DMS114 treated with DMSO at 0.1 percent for 48 hours (cell line): ENCODE measurements at regions not wholly inside any gene's neighbourhood (a gene's known extent, or its start where the extent isn't known, plus 50 kb on each side); places are given as distances from the start of the nearest gene placed in this dataset.
"Not testable (repeated sequence)": the region's sequence is repeated elsewhere in the genome, so short reads cannot be mapped to it uniquely, and the experiment has no call there.

Source experiments
- DNase-seq: peaks from one replicate; lab custom pipeline; 2025; ENCODE audit not compliant: unreplicated experiment; lab: John Stamatoyannopoulos, UW

DNA sequence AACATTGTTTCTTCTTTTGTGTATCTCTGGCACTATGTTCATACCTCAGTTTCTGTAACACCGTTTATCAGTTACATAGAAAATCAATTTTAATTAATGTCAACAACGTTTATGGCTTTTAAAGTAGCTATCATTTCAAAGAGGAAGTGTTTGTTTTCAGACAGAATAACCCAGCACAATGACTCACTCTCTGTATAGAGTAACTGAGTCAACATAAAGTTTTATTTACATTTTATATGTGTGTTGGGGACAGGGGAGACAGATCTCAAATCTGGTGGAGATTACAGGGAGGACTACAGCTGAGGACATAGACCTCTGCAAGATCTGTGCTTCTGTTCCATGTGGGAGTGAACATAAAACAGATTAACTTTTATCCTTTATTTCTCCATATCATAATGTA, 2590.1 kb downstream of the PCDH9 start:
- no peak for DNase-seq

DNA sequence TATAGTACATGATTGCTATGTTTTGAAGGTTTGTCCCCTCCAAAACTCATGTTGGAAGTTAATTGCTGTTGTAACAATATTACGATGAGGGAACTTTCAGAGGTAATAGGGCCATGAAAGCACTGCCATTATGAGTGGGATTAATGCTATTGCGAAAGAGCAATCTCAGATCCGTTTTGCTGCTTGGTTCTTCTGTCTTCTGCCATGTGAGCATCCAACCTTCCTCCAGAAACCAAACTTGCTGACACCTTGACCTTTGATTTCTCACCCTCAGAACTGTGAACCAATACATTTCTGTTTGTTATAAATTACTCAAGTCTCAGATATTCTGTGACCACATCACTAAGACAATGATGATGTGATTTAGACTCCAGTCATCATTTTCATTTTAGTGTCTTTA, 2590.9 kb downstream of the PCDH9 start:
- no peak for DNase-seq

DNA sequence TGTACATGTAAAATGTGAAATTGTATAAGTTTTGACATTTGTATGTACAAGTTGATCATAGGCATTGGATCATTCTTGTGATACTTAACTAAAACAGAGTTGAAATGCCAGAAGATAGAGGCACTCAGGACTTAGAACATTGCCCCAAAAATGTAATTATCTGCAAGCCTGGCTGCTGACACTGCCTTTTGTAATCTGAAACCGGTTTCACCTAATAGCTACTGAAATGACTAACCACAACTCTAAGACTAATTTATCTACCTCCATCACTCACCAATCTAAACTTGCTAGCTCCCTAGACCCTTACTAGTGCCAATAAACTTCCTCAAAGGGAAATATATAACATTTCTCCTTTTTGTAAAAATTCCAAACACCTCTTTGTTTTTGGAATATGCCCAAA, 2596.2 kb downstream of the PCDH9 start:
- no peak for DNase-seq

DNA sequence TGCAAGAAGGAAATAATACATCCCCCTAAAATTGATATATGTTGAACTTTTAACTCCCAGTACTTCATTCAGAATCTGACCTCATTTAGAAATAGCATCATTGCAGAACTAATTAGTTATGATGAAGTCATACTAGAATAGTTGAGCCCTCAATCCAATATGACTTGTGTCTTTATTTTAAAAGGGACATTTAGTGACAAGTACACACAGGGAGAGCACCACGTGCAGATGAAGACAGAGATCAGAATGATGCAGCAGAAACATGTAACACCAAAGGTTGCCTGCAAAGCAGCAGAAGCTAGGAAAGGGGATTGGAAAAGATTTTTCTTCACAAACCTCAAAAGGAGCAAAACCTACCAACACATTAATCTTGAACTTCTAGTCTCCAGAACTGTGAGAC, 2602.5 kb downstream of the PCDH9 start:
- no peak for DNase-seq

DNA sequence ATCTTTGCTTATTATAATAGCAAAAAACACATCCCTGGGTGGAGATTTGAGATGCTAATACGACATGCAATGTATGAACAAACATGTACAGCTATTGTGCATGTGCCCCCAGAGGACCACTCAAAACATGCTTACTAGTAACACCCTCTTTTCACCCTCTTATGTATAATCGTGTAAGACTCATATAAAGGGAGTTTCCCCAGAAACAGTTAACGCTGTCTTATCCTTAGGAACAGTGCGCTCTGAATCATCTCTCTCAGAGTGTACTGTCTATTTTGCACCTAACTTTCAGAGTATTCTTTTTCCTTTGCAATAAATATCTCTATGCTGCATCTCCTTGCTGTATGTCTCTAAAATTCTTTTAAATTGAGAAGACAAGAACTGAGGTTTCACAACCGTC, 2604.0 kb downstream of the PCDH9 start:
- no peak for DNase-seq

DNA sequence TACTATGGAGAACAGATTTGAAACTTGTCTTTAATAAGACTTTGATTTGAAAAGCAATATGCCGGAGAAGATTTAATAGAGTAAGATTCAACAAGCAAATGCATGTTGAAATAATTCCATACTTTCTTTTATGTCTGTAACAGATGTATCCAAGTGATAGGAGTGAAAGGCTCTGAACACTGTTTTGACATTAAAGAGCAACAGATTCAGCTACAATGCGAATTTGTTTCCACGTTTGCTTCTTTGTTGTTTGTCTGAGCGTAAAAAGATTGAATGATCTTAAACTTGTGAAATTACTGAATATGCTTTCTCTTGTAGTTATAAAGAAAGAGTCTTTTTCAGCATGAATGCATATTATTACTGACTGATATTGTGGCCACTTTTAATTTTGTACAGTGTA, 2612.9 kb downstream of the PCDH9 start:
- DNase-seq, result no peak

DNA sequence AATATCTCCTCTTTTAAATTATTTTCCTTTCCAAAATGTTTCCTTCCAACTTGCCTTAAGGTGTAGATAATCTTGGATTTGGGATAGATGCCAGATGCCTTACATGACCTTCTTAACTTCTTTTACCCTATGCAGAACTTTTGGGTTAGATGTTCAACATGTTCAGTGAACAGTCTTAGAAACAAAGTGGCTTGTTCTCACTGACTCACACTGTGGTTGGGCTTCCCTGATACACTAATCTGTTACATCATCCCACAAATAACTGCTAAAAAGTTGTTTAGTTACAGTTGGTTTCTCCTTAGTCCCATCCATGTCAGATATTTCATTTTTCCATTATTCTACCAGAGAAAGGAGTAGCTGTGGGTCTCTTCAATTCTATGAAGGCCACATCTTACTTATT, 2638.2 kb downstream of the PCDH9 start:
- DNase-seq, result no peak

DNA sequence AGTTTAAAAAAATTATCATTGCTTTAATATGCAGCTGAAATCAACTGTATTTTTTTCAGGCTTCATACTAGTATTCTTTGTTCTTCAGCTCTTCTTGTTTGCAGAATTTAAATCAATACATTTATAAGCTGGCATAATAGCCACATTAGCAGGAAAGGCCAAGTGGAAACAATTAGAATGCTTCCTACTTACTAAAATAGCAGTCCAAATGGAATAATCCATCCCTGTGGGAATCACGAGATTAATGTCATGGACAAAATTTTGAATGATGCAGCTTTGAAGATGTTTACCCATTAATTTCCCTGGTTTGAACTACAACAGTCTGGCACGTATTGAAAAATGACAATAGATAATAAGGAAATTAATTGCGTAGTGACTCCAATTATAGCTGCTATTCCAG, 2650.8 kb downstream of the PCDH9 start:
- DNase-seq, result no peak

DNA sequence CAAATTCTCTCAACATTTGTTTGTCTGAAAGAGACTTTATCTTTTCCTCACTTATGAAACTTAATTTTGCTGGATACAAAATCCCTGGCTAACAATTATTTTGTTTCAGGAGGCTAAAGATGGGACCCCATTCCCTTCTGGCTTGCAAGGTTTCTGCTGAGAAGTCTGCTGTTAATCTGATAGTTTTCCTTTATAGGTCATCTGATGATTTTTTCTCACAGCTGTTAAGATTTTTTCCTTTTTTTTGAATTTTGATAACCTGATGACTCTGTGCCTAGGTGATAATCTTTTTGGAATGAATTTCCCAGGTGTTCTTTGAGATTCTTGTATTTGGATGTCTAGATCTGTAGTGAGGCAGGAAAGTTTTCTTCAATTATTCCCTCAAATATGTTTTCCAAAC, 2661.4 kb downstream of the PCDH9 start:
- no peak for DNase-seq

DNA sequence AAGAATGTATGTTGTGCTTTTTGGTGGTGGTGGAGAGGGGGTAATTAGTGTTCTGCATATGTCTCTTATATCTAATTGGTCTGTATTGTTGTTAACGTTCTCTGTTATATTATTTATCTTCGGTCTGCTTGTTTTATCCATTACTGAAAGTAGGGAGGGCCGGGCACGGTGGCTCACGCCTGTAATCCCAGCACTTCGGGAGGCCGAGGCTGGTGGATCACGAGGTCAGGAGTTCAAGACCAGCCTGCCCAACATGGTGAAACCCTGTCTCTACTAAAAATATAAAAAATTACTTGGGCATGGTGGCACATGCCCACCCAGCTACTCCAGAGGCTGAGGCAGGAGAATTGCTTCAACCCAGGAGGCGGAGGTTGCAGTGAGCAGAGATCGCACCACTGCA, 2672.1 kb downstream of the PCDH9 start:
- not testable (repeated sequence) for DNase-seq

DNA sequence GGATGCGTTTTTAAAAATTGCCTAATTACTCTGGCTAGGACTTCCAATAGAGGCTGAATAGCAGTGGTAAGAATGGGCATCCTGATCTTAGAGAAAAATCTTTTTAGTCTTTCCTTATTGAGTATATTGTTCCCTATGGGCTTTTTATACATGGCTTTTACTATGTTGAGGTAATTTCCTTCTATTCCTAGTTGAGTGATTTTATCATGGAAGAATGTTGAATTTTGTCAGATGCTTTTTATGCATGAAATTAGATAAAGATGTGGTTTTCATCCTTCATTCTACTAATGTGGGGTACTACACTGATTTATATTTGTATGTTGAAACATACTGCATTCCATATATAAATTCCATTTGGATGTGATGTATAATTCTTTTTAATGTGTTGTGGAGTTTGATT, 2673.8 kb downstream of the PCDH9 start:
- no peak for DNase-seq

DNA sequence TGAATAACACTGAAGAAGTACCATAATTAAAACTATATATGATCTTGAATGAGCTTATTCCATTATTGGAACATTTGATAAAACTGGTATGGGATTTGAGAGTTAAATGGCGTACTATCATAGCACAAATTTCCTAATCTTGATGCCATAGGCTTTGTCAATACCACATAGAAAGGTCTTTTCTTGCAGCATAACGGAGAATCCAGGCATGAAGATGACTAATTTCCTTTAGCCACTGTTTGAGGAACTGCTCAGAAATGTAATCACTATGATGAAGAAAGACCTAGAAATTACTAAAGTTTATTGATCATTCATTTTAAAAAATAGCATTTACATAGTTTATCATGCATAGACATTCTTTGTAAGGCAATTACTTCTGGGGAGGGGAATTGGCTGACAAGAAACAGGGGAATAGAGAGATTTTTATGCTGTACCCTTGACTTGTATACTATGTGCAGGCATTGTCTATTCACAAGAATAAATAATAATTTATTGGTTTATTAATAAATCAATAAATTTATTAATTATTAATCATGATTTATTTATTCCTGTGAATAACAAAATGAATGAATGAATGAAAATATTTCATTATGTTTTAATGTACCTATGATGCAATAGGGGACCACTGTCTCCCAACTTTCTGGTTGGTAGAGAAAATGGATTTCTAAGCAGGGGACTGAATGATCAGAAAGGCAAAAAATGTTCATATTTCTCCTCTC, 2676.6 kb downstream of the PCDH9 start:
- no peak for DNase-seq

DNA sequence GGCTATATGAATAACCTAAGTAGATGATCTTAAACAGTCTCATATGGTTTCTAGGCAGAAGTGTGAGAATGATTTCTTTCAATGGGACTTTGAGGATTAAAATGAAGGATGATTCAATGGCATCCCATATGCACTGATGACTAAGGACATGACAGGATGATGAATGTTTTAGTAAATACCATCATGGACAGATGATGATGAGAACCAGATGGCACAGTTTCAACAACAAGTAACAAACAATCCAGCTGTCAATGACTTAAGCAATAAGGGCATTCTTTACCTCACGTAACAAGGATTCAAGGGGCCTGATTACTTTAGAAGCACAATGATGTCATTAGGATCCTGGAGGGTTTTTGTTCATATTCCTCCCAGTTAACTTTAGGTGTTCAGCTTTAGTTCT, 2678.4 kb downstream of the PCDH9 start:
- DNase-seq, result no peak

DNA sequence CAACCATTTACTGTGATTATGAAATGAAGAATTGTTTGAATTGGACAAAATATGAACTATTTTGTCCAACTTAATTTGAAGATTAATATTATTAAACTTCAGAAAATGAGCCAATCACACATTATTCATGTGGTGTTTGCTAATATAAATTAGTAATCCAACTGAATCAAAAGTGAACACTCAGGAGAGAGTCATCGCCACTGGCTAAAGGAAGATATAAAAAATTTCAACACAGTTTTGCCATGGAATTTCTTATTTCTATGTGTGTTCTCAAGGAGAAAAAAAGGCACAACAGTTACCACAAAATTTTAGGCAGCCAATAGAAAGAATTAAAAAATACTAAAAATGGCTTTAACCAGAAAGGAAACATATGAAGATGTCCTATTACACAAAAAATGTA, 2683.8 kb downstream of the PCDH9 start:
- no peak for DNase-seq

DNA sequence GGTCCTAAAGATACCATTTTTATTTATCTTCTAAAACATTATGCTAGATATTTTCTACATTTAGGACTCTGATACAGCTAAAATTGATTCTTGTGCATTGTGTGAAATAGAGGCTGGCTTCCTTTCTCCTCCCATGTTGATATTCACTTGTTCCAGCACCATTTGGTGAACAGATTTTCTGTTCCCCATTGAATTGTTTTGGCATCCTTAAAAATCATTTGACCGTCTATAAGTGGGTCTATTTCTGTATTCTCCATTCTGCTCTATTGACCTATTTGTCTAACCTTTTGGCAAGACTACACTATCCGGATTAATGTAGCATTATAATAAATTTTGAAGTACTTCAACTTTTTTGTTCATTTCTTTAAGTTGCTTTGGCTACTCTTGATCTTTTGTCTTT, 2689.2 kb downstream of the PCDH9 start:
- DNase-seq, result no peak

DNA sequence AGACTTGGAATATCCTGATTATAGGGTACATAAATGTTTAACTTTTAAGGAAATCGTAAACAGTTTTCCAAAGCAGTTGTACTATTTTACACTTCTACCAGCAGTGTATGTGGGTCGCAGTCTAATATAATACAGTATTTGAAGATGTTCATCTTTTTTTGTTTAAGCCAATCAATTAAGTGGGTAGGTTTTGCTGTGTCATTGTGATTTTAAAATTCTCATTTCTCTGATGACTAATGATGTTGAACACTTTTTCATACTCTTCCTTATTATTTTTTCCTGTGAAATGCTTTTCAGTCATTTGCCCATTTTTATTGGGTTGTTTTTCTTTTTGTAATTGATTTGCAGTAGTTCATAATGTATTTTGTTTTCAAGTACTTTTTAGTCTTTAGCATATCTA, 2689.7 kb downstream of the PCDH9 start:
- no peak for DNase-seq

DNA sequence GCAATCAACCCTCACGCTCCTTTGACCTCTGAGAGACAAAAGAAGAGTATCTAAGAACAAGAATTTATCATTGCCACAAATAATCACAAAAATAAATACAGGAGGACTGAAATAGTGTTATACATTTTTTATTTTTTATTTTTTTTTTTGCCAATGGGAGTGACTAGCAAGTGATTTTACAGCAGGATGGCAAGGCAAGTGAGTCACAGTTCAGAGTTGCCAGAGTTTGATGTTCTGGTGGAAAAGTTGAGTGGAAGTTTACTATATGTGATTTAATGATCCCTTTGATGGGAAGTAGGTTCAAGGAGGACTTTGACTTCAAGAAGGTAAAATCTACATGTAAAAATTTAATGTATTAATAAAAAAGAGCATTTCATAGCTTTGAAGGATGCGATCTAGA, 2691.4 kb downstream of the PCDH9 start:
- no peak for DNase-seq

DNA sequence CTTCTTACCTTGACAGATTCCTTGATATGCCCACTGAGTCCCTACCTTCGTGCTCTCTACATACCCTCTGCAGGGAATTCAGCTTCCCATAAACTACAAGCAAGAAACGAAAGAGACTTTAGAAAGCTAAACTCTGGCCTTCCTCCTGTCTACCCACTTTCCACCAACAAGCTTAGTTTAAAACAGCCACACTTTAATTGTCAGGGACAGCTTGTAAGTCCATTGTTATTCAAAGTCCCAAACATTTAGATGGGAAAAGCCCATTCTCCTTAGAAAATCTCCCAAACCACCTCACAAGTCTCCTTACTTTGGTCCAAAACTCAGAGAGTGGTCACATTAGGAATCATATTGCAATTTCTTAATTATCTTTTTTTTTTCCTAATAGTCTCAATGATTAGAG, 2695.8 kb downstream of the PCDH9 start:
- no peak for DNase-seq

DNA sequence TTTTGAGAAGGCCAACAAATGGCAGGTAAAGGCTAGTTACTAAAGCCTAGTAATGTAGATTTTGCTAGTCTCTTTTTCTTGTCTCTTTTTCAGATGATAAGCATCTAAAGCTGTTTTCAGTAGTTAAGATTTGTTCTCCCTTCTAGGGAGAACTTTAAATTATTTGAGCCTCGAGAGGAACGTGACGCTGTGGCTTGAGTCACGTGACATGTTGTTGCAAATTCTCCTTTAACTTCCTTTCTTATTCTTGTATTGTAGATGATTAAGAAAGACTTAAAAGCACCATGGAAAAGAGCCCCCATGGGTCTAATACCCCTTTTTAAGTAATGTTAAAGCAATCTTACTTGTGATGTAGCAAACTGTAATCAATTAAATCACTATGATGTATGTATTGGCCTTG, 2698.7 kb downstream of the PCDH9 start:
- DNase-seq, result no peak

DNA sequence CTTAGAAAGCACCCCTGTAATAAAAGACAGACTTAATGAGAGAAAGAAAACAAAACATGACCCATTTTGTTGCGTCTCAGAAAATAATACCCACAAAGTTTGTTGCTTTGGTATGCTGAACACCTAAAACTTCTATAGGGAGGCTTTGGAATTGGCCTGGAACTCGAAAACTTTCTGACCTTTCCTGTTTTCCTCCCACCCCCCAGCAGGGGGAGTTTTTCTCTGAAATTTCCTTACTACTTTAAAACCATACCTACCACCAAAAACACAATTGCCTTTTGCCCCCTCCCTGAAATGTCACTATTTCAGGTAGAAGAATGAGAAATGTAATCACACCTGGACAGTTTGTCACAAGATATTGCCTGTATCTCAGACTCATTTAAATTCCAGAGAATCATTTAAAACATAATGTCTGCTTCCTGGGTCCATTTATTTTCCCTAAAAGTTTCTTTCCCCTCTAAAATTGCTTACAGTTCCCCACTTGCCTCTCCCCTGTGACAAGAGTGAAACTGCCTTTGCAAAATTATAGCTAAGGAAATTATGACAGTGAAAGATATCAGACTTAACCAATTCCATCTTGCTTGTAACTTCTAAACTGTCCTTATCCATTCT, 2700.2 kb downstream of the PCDH9 start:
- no peak for DNase-seq

DNA sequence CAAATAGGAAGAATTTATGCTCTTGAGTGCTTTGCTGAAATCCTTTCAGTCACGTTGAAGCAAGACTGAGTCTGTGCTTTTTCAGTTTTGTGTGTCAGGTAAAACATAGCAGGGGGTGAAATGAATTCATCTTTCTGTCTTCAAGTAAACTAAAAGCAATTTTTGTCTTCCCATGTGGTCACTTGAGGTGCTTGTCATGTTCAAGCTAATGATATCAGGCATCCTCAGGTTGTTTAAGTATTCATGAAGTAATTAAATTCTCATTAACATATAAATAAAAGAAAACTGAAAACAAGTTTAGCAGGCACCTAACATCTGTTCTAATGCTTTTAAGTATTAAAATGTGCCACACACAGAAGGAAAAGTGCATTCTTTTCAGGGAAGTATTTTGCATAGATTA, 2701.3 kb downstream of the PCDH9 start:
- DNase-seq, result no peak

DNA sequence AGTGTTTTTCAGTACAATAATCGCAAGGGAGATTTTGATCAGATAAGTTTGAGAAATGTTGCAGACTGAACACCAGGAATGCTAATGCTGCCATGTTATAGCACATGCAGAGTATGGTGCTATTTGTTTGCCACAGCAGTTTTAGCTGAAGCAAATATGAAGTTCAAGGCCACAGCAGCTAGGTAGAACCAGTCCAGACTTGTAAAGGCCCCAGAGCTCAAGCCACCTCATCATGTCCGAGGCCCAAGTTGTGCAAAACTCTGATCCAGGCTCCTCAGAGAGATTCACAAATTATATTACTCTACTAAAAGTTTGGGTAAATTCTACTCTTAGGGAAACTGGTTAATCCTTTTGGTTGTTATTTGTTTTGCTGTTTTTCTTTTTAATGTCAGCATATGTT, 2702.6 kb downstream of the PCDH9 start:
- DNase-seq, result no peak

DNA sequence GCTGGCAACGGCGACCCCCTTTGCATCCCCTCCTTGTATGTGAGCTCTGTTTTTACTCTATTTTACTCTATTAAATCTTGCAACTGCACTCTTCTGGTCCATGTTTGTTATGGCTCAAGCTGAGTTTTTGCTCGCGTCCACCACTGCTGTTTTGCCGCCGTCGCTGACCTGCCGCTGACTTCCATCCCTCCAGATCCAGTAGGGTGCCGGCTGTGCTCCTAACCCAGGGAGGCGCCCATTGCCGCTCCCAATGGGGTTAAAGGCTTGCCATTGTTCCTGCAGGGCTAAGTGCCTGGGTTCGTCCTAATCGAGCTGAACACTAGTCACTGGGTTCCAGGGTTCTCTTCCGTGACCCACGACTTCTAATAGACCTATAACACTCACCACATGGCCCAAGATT, 2704.4 kb downstream of the PCDH9 start:
- no peak for DNase-seq
